Kidney (tissue), 13 donors: ENCODE measurements at regions not wholly inside any gene's neighbourhood (a gene's known extent, or its start where the extent isn't known, plus 50 kb on each side); places are given as distances from the start of the nearest gene placed in this dataset.

ENCODE experiments used
- DNase-seq, 5 donors: peaks; one replicate each; pipeline ENCODE4 v3.0.0-alpha.2; 2013 to 2020
- FAIRE-seq: peaks from 2 replicates; lab custom pipeline; 2012; peaks lifted over from hg19 to GRCh38; lab: Jason Lieb, UNC
- H3K27ac ChIP-seq, 2 donors: one replicate each; pipeline ENCODE4 v1.7.0; 2013; ENCODE audit warnings: low read depth in 2 of 2, low read length in 2 of 2, inconsistent platforms in 1 of 2
- H3K27me3 ChIP-seq: one replicate; pipeline ENCODE4 v1.7.1; 2013; ENCODE audit warnings: low read length, inconsistent platforms; ENCODE audit not compliant: control insufficient read depth, insufficient read depth
- H3K36me3 ChIP-seq, 3 donors: one replicate each; pipeline versions ENCODE4 v1.7.0 to v1.7.1; 2013; ENCODE audit warnings: low read length in 3 of 3, control low read depth in 1 of 3, inconsistent platforms in 1 of 3; ENCODE audit not compliant: insufficient read depth in 3 of 3, control insufficient read depth in 2 of 3
- H3K4me1 ChIP-seq, 3 donors: one replicate each; pipeline versions ENCODE4 v1.7.0 to v1.7.1; 2013; ENCODE audit warnings: low read length in 3 of 3, inconsistent platforms in 1 of 3, low read depth in 1 of 3; ENCODE audit not compliant: control insufficient read depth in 2 of 3, insufficient read depth in 2 of 3
- H3K4me3 ChIP-seq, 3 donors: one replicate each; pipeline versions ENCODE4 v1.7.0 to v1.8.1; 2013; ENCODE audit warnings: low read length in 3 of 3, control low read depth in 1 of 3, inconsistent platforms in 1 of 3
- H3K9ac ChIP-seq, 3 donors: one replicate each; pipeline versions ENCODE4 v1.7.0 to v1.7.1; 2013; ENCODE audit warnings: low read length in 3 of 3, control low read depth in 1 of 3, inconsistent platforms in 1 of 3
- H3K9me3 ChIP-seq, 3 donors: one replicate each; pipeline versions ENCODE4 v1.7.0 to v1.7.1; 2013; ENCODE audit warnings: low read length in 3 of 3, control low read depth in 1 of 3, inconsistent platforms in 1 of 3; ENCODE audit not compliant: control insufficient read depth in 2 of 3, insufficient read depth in 1 of 3
- intact Hi-C: fragments of 100-400 bp; cut with DNase I; formaldehyde crosslinking; loops from one replicate; pipeline ENCODE4 v1.11.1; 2022
- TF ChIP-seq, protein P1 (sequence below): IDR thresholded peaks from 3 replicates; pipeline ENCODE4 v1.5.1; 2012; ENCODE audit warnings: mild to moderate bottlenecking, moderate library complexity, borderline replicate concordance; ENCODE audit not compliant: insufficient read depth; ENCODE audit errors: extremely low read depth
- donor health status: control.
- donor health status: control.
- donor health status: control.
- donor health status: control.
- donor health status: control.
- donor health status: DM: yes; HTN: yes; CAD: no.
- donor health status: Normal renal cell carcinoma (clear cell type).

- TF ChIP-seq, protein P1, sequence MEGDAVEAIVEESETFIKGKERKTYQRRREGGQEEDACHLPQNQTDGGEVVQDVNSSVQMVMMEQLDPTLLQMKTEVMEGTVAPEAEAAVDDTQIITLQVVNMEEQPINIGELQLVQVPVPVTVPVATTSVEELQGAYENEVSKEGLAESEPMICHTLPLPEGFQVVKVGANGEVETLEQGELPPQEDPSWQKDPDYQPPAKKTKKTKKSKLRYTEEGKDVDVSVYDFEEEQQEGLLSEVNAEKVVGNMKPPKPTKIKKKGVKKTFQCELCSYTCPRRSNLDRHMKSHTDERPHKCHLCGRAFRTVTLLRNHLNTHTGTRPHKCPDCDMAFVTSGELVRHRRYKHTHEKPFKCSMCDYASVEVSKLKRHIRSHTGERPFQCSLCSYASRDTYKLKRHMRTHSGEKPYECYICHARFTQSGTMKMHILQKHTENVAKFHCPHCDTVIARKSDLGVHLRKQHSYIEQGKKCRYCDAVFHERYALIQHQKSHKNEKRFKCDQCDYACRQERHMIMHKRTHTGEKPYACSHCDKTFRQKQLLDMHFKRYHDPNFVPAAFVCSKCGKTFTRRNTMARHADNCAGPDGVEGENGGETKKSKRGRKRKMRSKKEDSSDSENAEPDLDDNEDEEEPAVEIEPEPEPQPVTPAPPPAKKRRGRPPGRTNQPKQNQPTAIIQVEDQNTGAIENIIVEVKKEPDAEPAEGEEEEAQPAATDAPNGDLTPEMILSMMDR = no peak
- intact Hi-C loops = no loop called here
- Histone ChIP-seq H3K9me3 (no peaks in the 10 kb centered on the region), H3K27ac (no peak overlapping the region), H3K4me3 (no peak overlapping the region), H3K36me3 (no peaks in the 10 kb centered on the region), H3K9ac (no peak overlapping the region), H3K4me1 (peaks cover 0 to 29% (median 17%) of the 10 kb centered on the region in 3 donors), H3K27me3 (no peaks in the 10 kb centered on the region)
- FAIRE-seq (no peak), DNase-seq (no peak)
Measured at GRCh38 chr5:54624805-54625568, 107.4 kb downstream of the SNX18 start.

GRCh38 chr5:54621709-54622108 lies 104.2 kb downstream of the SNX18 start:
- peaks cover 0 to 19% (median 7%) of the 10 kb centered on the region in 3 donors for H3K4me1 ChIP-seq
- no peak overlapping the region for H3K9ac ChIP-seq
- intact Hi-C loops = no loop called here
- H3K9me3 ChIP-seq = no peaks in the 10 kb centered on the region
- TF ChIP-seq, protein P1 = no peak
- no peak for FAIRE-seq
- no peaks in the 10 kb centered on the region for H3K36me3 ChIP-seq
- no peak overlapping the region for H3K4me3 ChIP-seq
- H3K27ac ChIP-seq = no peak overlapping the region
- no peak for DNase-seq
- no peaks in the 10 kb centered on the region for H3K27me3 ChIP-seq

DNA sequence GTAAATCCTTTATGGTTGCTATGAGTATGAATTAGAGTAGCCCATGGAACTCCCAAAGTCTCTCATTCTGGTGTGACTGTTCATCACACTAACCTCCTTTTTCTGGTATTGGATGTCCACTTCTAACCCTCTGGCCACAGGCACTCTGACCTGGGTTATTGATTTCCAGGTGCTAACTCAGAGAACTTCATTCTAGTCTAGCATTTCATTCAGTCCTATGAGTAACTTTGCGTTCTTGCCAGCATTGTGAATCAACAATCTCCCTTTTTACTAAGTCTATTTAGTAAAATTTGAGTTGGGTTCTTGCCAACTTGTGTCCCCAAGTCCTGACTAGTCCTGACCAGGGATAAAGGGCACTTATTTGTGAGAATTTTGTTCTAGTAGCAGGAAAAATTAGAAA lies 103.5 kb downstream of the SNX18 start:
- no peak overlapping the region for H3K27ac ChIP-seq
- TF ChIP-seq, protein P1 = no peak
- intact Hi-C loops = no loop called here
- DNase-seq = no peak
- no peak for FAIRE-seq
- no peaks in the 10 kb centered on the region for H3K36me3 ChIP-seq
- H3K4me3 ChIP-seq = no peak overlapping the region
- no peaks in the 10 kb centered on the region for H3K9me3 ChIP-seq
- H3K4me1 ChIP-seq = peaks cover 0 to 13% (median 7%) of the 10 kb centered on the region in 3 donors
- no peaks in the 10 kb centered on the region for H3K27me3 ChIP-seq
- H3K9ac ChIP-seq = no peak overlapping the region
